ENCODE measurements at regions not wholly inside any gene's neighbourhood (a gene's known extent, or its start where the extent isn't known, plus 50 kb on each side); places are given as distances from the start of the nearest gene placed in this dataset.
"Not testable (repeated sequence)": the region's sequence is repeated elsewhere in the genome, so short reads cannot be mapped to it uniquely, and the experiment has no call there.

DNA sequence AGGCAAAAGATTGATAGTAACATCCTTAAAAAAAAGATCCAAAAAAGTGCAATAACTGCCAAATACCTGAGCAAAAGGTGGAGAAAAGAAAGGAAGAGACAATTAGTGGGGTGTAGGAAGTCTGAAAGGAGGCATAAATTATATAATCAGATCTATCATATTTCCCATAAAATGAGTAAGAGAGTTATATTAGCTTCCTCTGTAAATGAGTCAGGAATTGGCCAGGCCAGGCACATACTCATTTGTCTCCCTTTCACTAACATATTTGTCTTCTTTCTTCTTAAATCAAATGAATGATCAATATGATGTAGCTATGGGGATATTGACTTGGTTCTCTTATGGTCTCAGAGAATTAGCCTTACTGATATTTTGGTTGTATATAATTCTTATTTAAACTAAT is 292.3 kb upstream of the CADM2 start:
- DNase-seq (ENCODE audit: low spot score): no peak
- no peaks in the 10 kb centered on the region for H3K9me3 ChIP-seq
- no peak overlapping the region for H3K4me3 ChIP-seq
- TF ChIP-seq, protein P1, sequence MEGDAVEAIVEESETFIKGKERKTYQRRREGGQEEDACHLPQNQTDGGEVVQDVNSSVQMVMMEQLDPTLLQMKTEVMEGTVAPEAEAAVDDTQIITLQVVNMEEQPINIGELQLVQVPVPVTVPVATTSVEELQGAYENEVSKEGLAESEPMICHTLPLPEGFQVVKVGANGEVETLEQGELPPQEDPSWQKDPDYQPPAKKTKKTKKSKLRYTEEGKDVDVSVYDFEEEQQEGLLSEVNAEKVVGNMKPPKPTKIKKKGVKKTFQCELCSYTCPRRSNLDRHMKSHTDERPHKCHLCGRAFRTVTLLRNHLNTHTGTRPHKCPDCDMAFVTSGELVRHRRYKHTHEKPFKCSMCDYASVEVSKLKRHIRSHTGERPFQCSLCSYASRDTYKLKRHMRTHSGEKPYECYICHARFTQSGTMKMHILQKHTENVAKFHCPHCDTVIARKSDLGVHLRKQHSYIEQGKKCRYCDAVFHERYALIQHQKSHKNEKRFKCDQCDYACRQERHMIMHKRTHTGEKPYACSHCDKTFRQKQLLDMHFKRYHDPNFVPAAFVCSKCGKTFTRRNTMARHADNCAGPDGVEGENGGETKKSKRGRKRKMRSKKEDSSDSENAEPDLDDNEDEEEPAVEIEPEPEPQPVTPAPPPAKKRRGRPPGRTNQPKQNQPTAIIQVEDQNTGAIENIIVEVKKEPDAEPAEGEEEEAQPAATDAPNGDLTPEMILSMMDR (IDR thresholded peaks at IDR 0.05): no peak
- no peaks in the 10 kb centered on the region for H3K36me3 ChIP-seq
- no peaks in the 10 kb centered on the region for H3K27me3 ChIP-seq
- no peak overlapping the region for H3K27ac ChIP-seq
- no peaks in the 10 kb centered on the region for H3K4me1 ChIP-seq

DNA sequence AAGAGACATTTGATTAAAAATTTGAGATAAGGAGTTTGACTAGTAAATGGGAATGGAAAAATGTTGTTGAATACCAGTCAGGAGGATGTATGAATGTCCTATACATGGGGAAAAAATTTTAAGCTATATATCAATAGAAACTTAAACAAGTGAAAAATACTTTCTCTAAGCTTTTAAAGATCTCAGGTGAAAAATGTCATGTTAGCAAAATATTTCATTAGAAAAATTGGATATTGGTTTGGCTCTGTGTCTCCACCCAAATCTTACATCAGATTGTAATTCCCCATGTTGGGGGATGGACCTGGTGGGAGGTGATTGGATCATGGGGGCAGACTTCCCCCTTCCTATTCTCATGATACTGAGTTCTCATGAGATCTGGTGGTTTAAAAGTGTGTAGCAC is 279.6 kb upstream of the CADM2 start:
- TF ChIP-seq, protein P1 (IDR thresholded peaks at IDR 0.05): no peak
- H3K27ac ChIP-seq: no peak overlapping the region

DNA sequence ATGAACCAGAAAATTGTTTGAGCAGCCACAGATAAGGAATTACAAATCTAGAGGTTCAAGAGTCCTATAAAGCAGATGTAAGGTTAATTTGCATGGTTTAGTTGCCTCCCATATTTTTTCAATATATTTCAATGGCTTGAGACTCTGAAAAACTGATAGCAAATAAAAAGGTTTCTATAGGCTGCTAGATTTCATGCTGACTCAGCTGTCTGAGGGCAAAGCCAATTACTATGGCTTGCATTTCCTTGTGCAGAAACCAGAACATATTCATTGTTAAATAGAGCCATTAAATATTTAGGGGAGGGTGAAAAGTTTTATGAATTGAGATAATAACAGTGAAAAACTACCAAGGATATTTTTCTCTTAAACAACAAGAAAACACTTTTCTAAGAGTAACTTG is 278.1 kb upstream of the CADM2 start:
- Histone ChIP-seq H3K36me3 (no peaks in the 10 kb centered on the region), H3K9me3 (peaks cover 0 to 5% of the 10 kb centered on the region in 2 donors), H3K4me3 (no peak overlapping the region), H3K27ac (no peak overlapping the region), H3K27me3 (no peaks in the 10 kb centered on the region), H3K4me1 (no peaks in the 10 kb centered on the region)
- TF ChIP-seq, protein P1 (IDR thresholded peaks at IDR 0.05): no peak
- DNase-seq (ENCODE audit: low spot score): no peak

More for the DNA sequence above, 279.6 kb upstream of the CADM2 start:
- Histone ChIP-seq H3K36me3 (no peaks in the 10 kb centered on the region), H3K9me3 (no peaks in the 10 kb centered on the region), H3K4me3 (no peak overlapping the region), H3K4me1 (no peaks in the 10 kb centered on the region), H3K27me3 (no peaks in the 10 kb centered on the region)
- DNase-seq (ENCODE audit: low spot score): no peak

DNA sequence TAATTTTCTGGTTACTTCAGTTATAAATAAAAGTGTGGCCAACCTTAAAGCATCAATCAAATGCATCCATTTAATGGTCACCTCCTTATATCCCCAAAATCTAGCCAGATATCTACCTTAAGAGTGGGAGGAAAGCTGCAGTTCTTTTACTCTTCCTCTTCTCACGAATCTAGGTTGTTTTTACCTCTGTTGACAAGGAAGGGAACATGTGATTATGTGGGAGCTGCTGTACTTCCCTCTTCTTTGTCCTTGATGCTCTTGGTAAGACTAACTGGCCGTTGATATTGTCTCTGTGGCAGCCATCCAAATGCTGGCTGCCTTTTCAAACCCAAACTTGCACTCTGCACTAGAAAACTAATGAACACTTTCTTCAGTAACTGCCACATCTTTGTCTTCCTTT is 275.3 kb upstream of the CADM2 start:
- Histone ChIP-seq H3K9me3 (peaks cover 0 to 5% of the 10 kb centered on the region in 2 donors), H3K27ac (no peak overlapping the region), H3K4me1 (no peaks in the 10 kb centered on the region), H3K27me3 (no peaks in the 10 kb centered on the region), H3K4me3 (no peak overlapping the region), H3K36me3 (no peaks in the 10 kb centered on the region)
- TF ChIP-seq, protein P1 (IDR thresholded peaks at IDR 0.05): no peak
- DNase-seq (ENCODE audit: low spot score): no peak

DNA sequence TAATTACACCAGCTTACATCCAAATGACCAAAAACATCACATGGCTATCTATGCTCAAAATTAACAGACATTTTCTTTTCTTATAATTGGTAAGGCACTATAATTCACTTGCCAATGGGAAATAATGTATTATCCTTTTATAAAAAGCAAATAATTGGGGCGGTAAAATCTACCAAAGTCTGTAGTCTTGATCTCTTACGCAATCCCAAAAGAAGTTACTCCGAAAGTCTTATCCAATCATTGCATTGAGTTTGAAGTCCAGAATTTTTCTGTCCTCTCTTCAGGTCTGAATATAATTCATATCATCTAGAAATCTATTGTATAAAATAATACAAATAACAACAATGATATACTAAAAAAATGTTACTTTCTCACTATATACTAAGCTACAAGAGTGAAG is 273.3 kb upstream of the CADM2 start:
- Histone ChIP-seq H3K4me1 (no peaks in the 10 kb centered on the region), H3K27ac (no peak overlapping the region), H3K36me3 (no peaks in the 10 kb centered on the region), H3K27me3 (no peaks in the 10 kb centered on the region), H3K9me3 (peaks cover 0 to 5% of the 10 kb centered on the region in 2 donors), H3K4me3 (no peak overlapping the region)
- no peak for DNase-seq (ENCODE audit: low spot score)
- TF ChIP-seq, protein P1 (IDR thresholded peaks at IDR 0.05): no peak

DNA sequence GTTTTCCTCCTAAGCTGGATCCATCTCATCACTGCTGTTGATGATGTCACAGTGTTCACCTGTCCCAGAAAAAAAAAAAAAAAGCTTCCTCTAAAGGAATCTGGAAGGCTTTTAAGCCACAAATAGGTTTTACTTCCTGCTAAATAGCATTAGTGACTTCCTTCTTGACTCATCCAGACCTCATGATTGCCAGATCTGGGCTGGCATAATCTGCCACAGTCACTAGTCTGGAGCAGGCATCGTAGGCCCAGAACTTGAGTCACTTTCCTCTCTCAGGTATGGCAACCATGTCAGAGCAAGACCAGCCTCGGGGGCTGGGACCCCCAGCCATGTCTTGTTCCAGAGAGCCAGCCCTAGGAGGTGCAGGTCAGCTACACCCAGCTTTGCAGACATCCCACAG is 266.5 kb upstream of the CADM2 start:
- Histone ChIP-seq H3K9me3 (no peaks in the 10 kb centered on the region), H3K4me1 (no peaks in the 10 kb centered on the region), H3K36me3 (no peaks in the 10 kb centered on the region), H3K27ac (no peak overlapping the region), H3K27me3 (no peaks in the 10 kb centered on the region), H3K4me3 (no peak overlapping the region)
- TF ChIP-seq, protein P1 (IDR thresholded peaks at IDR 0.05): no peak
- DNase-seq (ENCODE audit: low spot score): no peak

DNA sequence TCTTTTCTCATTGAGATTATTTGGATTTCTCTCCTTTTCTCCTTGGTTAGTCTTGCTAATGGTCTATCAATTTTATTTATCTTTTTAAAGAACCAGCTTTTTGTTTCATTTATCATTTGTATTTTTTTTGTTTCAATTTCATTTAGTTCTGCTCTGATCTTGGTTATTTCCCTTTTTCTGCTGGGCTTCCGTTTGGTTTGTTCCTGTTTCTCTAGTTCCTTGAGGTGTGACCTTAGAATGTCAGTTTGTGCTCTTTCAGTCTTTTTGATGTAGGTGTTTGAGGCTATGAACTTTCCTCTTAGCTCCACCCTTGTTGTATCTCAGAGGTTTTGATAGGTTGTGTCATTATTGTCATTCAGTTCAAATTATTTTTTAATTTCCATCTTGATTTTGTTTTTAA is 248.5 kb upstream of the CADM2 start:
- H3K36me3 ChIP-seq; DNase-seq (ENCODE audit: low spot score); H3K4me1 ChIP-seq; H3K27me3 ChIP-seq; H3K27ac ChIP-seq; H3K4me3 ChIP-seq; H3K9me3 ChIP-seq: not testable (repeated sequence)

All from right atrium auricular region (tissue), 2 donors.